Ectodermal cell (in vitro differentiated cells): ENCODE measurements at regions not wholly inside any gene's neighbourhood (a gene's known extent, or its start where the extent isn't known, plus 50 kb on each side); places are given as distances from the start of the nearest gene placed in this dataset.

Experiments used
- H3K27ac ChIP-seq: 2 replicates; pipeline ENCODE4 v1.7.0; 2013; ENCODE audit warnings: mild to moderate bottlenecking, low read depth, low read length; ENCODE audit not compliant: insufficient read depth, poor library complexity, severe bottlenecking
- H3K27me3 ChIP-seq: 2 replicates; pipeline ENCODE4 v1.7.0; 2013; ENCODE audit warnings: mild to moderate bottlenecking, low read length; ENCODE audit not compliant: insufficient read depth, control insufficient read depth, poor library complexity, severe bottlenecking
- H3K36me3 ChIP-seq: one replicate; pipeline ENCODE4 v1.7.0; 2013; ENCODE audit warnings: low read length; ENCODE audit not compliant: control insufficient read depth, insufficient read depth
- H3K4me1 ChIP-seq: one replicate; pipeline ENCODE4 v1.7.0; 2013; ENCODE audit warnings: low read length; ENCODE audit not compliant: control insufficient read depth, insufficient read depth
- H3K4me3 ChIP-seq: 2 replicates; pipeline ENCODE4 v1.7.0; 2013; ENCODE audit warnings: low read depth, low read length, control low read depth; ENCODE audit not compliant: insufficient read depth
- H3K9me3 ChIP-seq: 2 replicates; pipeline ENCODE4 v1.7.0; 2013; ENCODE audit warnings: mild to moderate bottlenecking, low read length, moderate library complexity; ENCODE audit not compliant: control insufficient read depth
- WGBS, 2 experiments: methylation state at CpG; one replicate each; pipeline ENCODE4 v1.1.7; 2013; ENCODE audit warnings: missing lambda C conversion rate in 2 of 2; 5-methylcytosine and 5-hydroxymethylcytosine counted together

GRCh38 chr18:78528411-78529258 is 451.0 kb upstream of the SALL3 start:
- H3K9me3 ChIP-seq = no peaks in the 10 kb centered on the region
- H3K27me3 ChIP-seq = no peaks in the 10 kb centered on the region
- H3K4me1 ChIP-seq = peaks cover 14% of the 10 kb centered on the region
- no peak overlapping the region for H3K4me3 ChIP-seq
- 67 to 70% methylated on average over 17 of the region's 17 CpGs for WGBS, 2 experiments
- peak overlapping the region; percentile 37 for H3K27ac ChIP-seq
- H3K36me3 ChIP-seq = no peaks in the 10 kb centered on the region

DNA sequence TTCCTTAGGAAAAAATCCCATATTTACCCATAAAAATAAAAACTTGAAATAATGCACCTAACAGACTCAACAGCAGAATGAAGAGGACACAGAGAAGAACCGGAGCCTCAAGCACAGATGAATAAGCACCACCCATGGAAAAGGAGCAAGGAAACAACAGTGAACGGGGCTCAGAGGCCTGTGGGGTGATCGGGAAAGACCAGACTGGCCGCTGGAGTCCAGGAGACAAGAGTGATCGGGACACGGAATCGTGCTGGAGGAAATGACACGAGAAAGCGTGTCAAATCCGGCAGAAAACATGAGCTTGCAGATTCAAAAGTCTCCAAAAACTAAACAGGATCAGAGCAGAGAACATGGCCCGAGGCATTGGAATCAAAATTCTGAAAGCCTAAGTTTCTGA is 448.0 kb upstream of the SALL3 start:
- no peak overlapping the region for H3K4me3 ChIP-seq
- H3K4me1 ChIP-seq = peaks cover 14% of the 10 kb centered on the region
- H3K36me3 ChIP-seq = no peaks in the 10 kb centered on the region
- no peaks in the 10 kb centered on the region for H3K27me3 ChIP-seq
- 95 to 97% methylated on average over 11 of the region's 11 CpGs for WGBS, 2 experiments
- no peaks in the 10 kb centered on the region for H3K9me3 ChIP-seq
- H3K27ac ChIP-seq = no peak overlapping the region

DNA sequence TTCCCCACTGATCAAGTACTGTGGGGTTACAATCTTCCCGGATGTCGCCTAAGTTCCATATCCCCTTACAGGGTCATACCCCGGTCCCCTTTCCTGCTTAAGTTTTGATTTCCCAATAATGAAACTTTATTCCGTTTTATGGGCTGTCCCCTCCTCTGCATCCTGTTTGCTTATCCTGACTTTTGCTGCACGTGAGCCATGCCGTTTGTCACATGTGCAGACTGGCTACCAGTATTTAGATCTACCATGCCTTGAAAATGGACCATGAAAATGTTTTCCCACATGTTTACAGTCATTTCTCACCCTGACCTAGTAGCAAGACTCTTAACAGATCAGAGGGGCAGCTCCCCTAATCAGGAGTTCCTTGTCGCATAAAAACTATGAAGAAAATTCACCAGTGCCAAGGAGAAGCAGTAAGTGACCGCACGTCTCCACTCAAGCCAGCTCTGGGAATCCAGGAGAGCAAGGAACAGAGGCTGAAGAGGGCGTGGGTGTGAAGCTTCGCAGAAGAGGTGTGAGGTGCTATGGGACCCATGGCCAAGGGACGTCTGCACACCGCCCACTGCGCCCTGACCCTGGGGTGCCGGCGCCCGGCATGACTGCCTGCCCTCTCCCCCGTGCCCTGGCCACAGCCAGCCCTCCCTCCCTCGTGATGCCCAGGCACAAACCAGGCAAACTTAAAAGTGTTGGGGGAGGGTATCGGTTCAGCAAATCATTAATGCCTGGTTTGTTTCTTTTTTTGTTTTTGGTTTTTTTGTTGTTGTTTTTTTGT is 440.8 kb upstream of the SALL3 start:
- Histone ChIP-seq H3K36me3 (no peaks in the 10 kb centered on the region), H3K27ac (no peak overlapping the region), H3K4me1 (peaks cover 4% of the 10 kb centered on the region), H3K9me3 (no peaks in the 10 kb centered on the region), H3K27me3 (no peaks in the 10 kb centered on the region), H3K4me3 (no peak overlapping the region)
- WGBS, 2 experiments = 96% methylated on average over 20 of the region's 20 CpGs

DNA sequence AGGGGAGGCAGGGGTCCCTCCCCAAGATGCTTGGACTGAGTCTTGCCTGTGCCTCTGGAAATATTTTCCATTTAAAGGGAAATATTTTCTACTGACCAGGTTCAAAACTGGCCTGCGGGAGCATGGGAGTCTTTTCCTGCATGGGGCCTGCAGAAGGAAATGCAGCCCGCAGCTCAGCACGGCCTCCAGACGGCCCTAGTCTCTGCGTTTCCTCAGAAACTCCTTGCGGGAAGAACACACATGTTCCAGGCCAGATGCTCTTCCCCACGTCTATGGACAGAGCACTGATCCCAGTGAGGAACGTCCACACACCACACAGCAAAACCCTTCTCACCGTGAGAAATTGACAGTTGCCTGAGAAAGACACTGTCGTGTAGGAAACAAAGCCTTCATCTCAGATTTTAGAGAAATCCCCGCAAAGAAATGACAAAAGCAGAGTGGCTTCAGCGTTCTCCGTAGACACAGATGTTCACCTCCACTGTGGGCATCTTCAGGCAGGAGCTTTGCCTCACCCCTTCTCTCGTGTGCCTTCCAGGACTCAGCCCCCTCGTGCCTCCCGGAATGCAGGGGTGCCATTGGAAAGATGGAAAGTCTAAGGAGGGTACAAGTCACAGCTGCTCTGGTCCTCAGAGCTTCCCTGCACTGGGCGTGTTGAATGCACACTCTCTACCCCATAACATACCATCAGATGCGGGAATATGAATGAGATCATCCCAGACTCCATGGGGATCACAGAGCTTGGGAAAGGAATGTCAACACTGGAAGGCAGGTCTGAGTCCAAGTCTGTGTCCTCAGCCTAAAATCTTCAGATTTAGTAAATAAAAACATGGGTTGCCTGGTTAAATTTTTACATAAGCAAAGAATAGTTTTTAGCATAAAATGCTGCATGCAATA is 438.7 kb upstream of the SALL3 start:
- Histone ChIP-seq H3K27me3 (no peaks in the 10 kb centered on the region), H3K27ac (no peak overlapping the region), H3K9me3 (no peaks in the 10 kb centered on the region), H3K36me3 (no peaks in the 10 kb centered on the region), H3K4me3 (no peak overlapping the region), H3K4me1 (peaks cover 4% of the 10 kb centered on the region)
- WGBS, 2 experiments = 93 to 95% methylated on average over 18 of the region's 18 CpGs

- Histone ChIP-seq H3K4me1 (peaks cover 4% of the 10 kb centered on the region), H3K36me3 (no peaks in the 10 kb centered on the region), H3K9me3 (no peaks in the 10 kb centered on the region), H3K27ac (no peak overlapping the region), H3K27me3 (no peaks in the 10 kb centered on the region), H3K4me3 (no peak overlapping the region)
- WGBS, 2 experiments = 72 to 73% methylated on average over 4 of the region's 4 CpGs
Observed at GRCh38 chr18:78542204-78542603, 437.4 kb upstream of the SALL3 start.

- H3K4me1 ChIP-seq = peaks cover 4% of the 10 kb centered on the region
- no peak overlapping the region for H3K27ac ChIP-seq
- H3K9me3 ChIP-seq = no peaks in the 10 kb centered on the region
- no peaks in the 10 kb centered on the region for H3K27me3 ChIP-seq
- WGBS, 2 experiments = 86 to 88% methylated on average over 9 of the region's 9 CpGs
- no peaks in the 10 kb centered on the region for H3K36me3 ChIP-seq
- H3K4me3 ChIP-seq = no peak overlapping the region
Observed at GRCh38 chr18:78543201-78543725, 436.4 kb upstream of the SALL3 start.

- Histone ChIP-seq H3K4me1 (peaks cover 4% of the 10 kb centered on the region), H3K27me3 (no peaks in the 10 kb centered on the region), H3K9me3 (no peaks in the 10 kb centered on the region), H3K4me3 (no peak overlapping the region), H3K36me3 (no peaks in the 10 kb centered on the region), H3K27ac (no peak overlapping the region)
- 86 to 92% methylated on average over 5 of the region's 5 CpGs for WGBS, 2 experiments
Observed at GRCh38 chr18:78546281-78546680, 433.3 kb upstream of the SALL3 start.

DNA sequence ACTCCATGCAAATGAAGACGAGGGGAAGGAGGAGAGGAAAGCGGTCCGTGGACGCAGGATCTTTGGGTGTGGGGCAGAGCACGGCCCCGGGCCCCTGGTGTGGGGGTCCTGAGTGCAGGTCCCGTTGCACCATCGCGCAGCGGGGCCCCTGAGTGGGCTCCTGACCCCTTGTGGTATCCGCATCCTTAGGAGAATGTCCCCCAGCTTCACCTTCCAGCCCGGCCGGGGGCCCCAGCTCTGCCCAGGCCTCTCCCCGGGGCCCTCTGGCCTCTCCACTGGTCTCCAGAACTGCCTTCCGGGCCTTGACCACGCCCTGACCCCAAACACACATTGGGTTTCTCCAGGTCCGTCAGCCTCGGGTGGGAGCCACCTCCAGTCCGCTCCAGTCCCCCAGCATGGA is 431.8 kb upstream of the SALL3 start:
- no peaks in the 10 kb centered on the region for H3K36me3 ChIP-seq
- no peaks in the 10 kb centered on the region for H3K4me1 ChIP-seq
- H3K4me3 ChIP-seq = no peak overlapping the region
- 94 to 96% methylated on average over 19 of the region's 19 CpGs for whole genome bisulfite sequencing, 2 experiments
- no peaks in the 10 kb centered on the region for H3K9me3 ChIP-seq
- H3K27me3 ChIP-seq = no peaks in the 10 kb centered on the region
- H3K27ac ChIP-seq = no peak overlapping the region

GRCh38 chr18:78548261-78549058 is 431.2 kb upstream of the SALL3 start:
- H3K4me1 ChIP-seq = no peaks in the 10 kb centered on the region
- no peak overlapping the region for H3K27ac ChIP-seq
- no peaks in the 10 kb centered on the region for H3K9me3 ChIP-seq
- WGBS, 2 experiments = 93 to 94% methylated on average over 30 of the region's 30 CpGs
- no peak overlapping the region for H3K4me3 ChIP-seq
- H3K27me3 ChIP-seq = no peaks in the 10 kb centered on the region
- H3K36me3 ChIP-seq = no peaks in the 10 kb centered on the region
